ENCODE measurements at regions not wholly inside any gene's neighbourhood (a gene's known extent, or its start where the extent isn't known, plus 50 kb on each side); places are given as distances from the start of the nearest gene placed in this dataset.

DNA sequence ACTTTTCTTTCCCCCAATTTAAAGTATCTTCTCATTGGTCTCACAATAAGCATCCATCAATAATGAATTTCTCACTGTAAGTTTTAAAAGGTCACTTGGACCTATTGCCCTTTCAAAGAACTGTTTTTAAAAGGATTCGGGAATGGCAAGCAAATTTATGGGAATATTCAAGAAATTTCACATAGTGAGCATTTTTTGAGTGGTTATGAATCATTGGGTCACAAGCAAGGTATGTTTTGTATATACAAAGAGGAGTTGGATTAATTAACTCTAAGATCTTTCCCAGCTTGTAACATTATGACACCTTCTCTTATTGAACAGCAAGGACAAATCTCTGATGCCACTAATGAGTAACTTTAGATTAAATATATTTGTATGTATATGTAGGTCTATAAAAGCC is 165.0 kb downstream of the MOXD1 start:
- Histone ChIP-seq H3K27ac (ENCODE audit: control insufficient read depth, insufficient read depth) (no peak overlapping the region), H3K4me2 (ENCODE audit: control insufficient read depth, insufficient read depth) (no peak overlapping the region), H4K20me1 (ENCODE audit: control insufficient read depth, insufficient read depth) (no peaks in the 10 kb centered on the region), H2AFZ (ENCODE audit: control insufficient read depth, low read depth, low read length) (no peak overlapping the region), H3K9me3 (replicated peaks; ENCODE audit: control insufficient read depth, insufficient read depth, low read length) (no peaks in the 10 kb centered on the region), H3K36me3 (ENCODE audit: control insufficient read depth in 2 of 2, insufficient read depth in 2 of 2, low read length in 1 of 2) (no peaks in the 10 kb centered on the region), H3K79me2 (ENCODE audit: control insufficient read depth, insufficient read depth, low read length) (no peaks in the 10 kb centered on the region), H3K27me3 (replicated peaks in 1 of 2; ENCODE audit: control insufficient read depth in 2 of 2, insufficient read depth in 2 of 2, low read length in 1 of 2) (peaks cover 0 to 2% of the 10 kb centered on the region in 2 experiments; a peak in 1 of 4 replicates), H3K9ac (ENCODE audit: control insufficient read depth, insufficient read depth, low read length) (no peak overlapping the region), H3K4me3 (no peak overlapping the region), H3K4me1 (ENCODE audit: control insufficient read depth, insufficient read depth, low read length) (no peaks in the 10 kb centered on the region)
- in situ Hi-C loops (cut with MboI), result no loop called here
- SMC1A ChIA-PET (ENCODE audit: uncharacterized antibody, unreplicated experiment), result no interaction called here
- POLR2A ChIA-PET, result no interaction called here
- BruUV-seq (replicated peaks), result no TSS peak
- no peak for FAIRE-seq
- RAD21 ChIA-PET (ENCODE audit: unreplicated experiment), result no interaction called here
- no peak for DNase-seq (ENCODE audit: low read depth, low spot score)
- no peak for ATAC-seq
- WGBS (ENCODE audit: insufficient coverage, insufficient replicate concordance, low lambda C conversion rate, missing lambda C conversion rate), result 0% methylated on average over 1 of the region's 1 CpG
- CTCF ChIA-PET, result no interaction called here
- intact Hi-C loops (cut with micrococcal nuclease; ENCODE audit: unreplicated experiment), result no loop called here
- TF ChIP-seq, protein P1, sequence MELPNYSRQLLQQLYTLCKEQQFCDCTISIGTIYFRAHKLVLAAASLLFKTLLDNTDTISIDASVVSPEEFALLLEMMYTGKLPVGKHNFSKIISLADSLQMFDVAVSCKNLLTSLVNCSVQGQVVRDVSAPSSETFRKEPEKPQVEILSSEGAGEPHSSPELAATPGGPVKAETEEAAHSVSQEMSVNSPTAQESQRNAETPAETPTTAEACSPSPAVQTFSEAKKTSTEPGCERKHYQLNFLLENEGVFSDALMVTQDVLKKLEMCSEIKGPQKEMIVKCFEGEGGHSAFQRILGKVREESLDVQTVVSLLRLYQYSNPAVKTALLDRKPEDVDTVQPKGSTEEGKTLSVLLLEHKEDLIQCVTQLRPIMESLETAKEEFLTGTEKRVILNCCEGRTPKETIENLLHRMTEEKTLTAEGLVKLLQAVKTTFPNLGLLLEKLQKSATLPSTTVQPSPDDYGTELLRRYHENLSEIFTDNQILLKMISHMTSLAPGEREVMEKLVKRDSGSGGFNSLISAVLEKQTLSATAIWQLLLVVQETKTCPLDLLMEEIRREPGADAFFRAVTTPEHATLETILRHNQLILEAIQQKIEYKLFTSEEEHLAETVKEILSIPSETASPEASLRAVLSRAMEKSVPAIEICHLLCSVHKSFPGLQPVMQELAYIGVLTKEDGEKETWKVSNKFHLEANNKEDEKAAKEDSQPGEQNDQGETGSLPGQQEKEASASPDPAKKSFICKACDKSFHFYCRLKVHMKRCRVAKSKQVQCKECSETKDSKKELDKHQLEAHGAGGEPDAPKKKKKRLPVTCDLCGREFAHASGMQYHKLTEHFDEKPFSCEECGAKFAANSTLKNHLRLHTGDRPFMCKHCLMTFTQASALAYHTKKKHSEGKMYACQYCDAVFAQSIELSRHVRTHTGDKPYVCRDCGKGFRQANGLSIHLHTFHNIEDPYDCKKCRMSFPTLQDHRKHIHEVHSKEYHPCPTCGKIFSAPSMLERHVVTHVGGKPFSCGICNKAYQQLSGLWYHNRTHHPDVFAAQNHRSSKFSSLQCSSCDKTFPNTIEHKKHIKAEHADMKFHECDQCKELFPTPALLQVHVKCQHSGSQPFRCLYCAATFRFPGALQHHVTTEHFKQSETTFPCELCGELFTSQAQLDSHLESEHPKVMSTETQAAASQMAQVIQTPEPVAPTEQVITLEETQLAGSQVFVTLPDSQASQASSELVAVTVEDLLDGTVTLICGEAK (IDR thresholded peaks at IDR 0.05; ENCODE audit: borderline replicate concordance), result no peak
- TF ChIP-seq, protein P2, sequence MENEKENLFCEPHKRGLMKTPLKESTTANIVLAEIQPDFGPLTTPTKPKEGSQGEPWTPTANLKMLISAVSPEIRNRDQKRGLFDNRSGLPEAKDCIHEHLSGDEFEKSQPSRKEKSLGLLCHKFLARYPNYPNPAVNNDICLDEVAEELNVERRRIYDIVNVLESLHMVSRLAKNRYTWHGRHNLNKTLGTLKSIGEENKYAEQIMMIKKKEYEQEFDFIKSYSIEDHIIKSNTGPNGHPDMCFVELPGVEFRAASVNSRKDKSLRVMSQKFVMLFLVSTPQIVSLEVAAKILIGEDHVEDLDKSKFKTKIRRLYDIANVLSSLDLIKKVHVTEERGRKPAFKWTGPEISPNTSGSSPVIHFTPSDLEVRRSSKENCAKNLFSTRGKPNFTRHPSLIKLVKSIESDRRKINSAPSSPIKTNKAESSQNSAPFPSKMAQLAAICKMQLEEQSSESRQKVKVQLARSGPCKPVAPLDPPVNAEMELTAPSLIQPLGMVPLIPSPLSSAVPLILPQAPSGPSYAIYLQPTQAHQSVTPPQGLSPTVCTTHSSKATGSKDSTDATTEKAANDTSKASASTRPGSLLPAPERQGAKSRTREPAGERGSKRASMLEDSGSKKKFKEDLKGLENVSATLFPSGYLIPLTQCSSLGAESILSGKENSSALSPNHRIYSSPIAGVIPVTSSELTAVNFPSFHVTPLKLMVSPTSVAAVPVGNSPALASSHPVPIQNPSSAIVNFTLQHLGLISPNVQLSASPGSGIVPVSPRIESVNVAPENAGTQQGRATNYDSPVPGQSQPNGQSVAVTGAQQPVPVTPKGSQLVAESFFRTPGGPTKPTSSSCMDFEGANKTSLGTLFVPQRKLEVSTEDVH (IDR thresholded peaks at IDR 0.05; ENCODE audit: low read depth, partially characterized antibody), result no peak
- TF ChIP-seq CREM (IDR thresholded peaks at IDR 0.05; ENCODE audit: low read depth) (no peak), EZH2 (IDR thresholded peaks at IDR 0.05; ENCODE audit: borderline replicate concordance, control insufficient read depth, low read depth, low read length) (no peak), CEBPB (IDR thresholded peaks at IDR 0.05; ENCODE audit: borderline replicate concordance in 1 of 2, low read depth in 2 of 2, low read length in 2 of 2) (no peak), MEF2B (IDR thresholded peaks at IDR 0.05; ENCODE audit: partially characterized antibody, poor library complexity, severe bottlenecking) (no peak)
- TF ChIP-seq, protein P3, sequence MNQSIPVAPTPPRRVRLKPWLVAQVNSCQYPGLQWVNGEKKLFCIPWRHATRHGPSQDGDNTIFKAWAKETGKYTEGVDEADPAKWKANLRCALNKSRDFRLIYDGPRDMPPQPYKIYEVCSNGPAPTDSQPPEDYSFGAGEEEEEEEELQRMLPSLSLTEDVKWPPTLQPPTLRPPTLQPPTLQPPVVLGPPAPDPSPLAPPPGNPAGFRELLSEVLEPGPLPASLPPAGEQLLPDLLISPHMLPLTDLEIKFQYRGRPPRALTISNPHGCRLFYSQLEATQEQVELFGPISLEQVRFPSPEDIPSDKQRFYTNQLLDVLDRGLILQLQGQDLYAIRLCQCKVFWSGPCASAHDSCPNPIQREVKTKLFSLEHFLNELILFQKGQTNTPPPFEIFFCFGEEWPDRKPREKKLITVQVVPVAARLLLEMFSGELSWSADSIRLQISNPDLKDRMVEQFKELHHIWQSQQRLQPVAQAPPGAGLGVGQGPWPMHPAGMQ (IDR thresholded peaks at IDR 0.05; ENCODE audit: borderline replicate concordance), result no peak
- TF ChIP-seq, protein P4, sequence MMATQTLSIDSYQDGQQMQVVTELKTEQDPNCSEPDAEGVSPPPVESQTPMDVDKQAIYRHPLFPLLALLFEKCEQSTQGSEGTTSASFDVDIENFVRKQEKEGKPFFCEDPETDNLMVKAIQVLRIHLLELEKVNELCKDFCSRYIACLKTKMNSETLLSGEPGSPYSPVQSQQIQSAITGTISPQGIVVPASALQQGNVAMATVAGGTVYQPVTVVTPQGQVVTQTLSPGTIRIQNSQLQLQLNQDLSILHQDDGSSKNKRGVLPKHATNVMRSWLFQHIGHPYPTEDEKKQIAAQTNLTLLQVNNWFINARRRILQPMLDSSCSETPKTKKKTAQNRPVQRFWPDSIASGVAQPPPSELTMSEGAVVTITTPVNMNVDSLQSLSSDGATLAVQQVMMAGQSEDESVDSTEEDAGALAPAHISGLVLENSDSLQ (IDR thresholded peaks at IDR 0.05), result no peak
- TF ChIP-seq, protein P5, sequence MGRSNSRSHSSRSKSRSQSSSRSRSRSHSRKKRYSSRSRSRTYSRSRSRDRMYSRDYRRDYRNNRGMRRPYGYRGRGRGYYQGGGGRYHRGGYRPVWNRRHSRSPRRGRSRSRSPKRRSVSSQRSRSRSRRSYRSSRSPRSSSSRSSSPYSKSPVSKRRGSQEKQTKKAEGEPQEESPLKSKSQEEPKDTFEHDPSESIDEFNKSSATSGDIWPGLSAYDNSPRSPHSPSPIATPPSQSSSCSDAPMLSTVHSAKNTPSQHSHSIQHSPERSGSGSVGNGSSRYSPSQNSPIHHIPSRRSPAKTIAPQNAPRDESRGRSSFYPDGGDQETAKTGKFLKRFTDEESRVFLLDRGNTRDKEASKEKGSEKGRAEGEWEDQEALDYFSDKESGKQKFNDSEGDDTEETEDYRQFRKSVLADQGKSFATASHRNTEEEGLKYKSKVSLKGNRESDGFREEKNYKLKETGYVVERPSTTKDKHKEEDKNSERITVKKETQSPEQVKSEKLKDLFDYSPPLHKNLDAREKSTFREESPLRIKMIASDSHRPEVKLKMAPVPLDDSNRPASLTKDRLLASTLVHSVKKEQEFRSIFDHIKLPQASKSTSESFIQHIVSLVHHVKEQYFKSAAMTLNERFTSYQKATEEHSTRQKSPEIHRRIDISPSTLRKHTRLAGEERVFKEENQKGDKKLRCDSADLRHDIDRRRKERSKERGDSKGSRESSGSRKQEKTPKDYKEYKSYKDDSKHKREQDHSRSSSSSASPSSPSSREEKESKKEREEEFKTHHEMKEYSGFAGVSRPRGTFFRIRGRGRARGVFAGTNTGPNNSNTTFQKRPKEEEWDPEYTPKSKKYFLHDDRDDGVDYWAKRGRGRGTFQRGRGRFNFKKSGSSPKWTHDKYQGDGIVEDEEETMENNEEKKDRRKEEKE (IDR thresholded peaks at IDR 0.05), result no peak

Data from GM12878 (cell line).